H1 (cell line): ENCODE measurements at regions not wholly inside any gene's neighbourhood (a gene's known extent, or its start where the extent isn't known, plus 50 kb on each side); places are given as distances from the start of the nearest gene placed in this dataset.

ENCODE experiments used
- CTCF ChIA-PET: fragments of 300-600 bp; sonication (Branson Sonifier 250); formaldehyde crosslinking; loops from one replicate; lab custom pipeline; 2021; ENCODE audit not compliant: partially characterized antibody; lab: Charles Lee
- POLR2A ChIA-PET: fragments of 300-600 bp; sonication (Branson Sonifier 250); formaldehyde crosslinking; loops from one replicate; lab custom pipeline; 2021; ENCODE audit warnings: inconsistent platforms; ENCODE audit not compliant: partially characterized antibody; lab: Charles Lee
- DNase-seq, 2 experiments: peaks; one replicate each; pipeline versions ENCODE4 v3.0.0 to v3.0.0-alpha.2; 2010 to 2022; ENCODE audit warnings: low spot score in 2 of 2, low read depth in 1 of 2, mixed read lengths in 1 of 2
- FAIRE-seq: peaks from 2 replicates; lab custom pipeline; 2011; peaks lifted over from hg19 to GRCh38; lab: Jason Lieb, UNC
- H2AFZ ChIP-seq: 2 replicates; pipeline ENCODE4 v1.8.1; 2012; ENCODE audit warnings: low read length, inconsistent platforms
- H2AK5ac ChIP-seq: 2 replicates; pipeline ENCODE4 v1.6.1; 2013; ENCODE audit warnings: low read depth, low read length
- H2BK120ac ChIP-seq: replicated peaks from 2 replicates; pipeline ENCODE3; 2013; ENCODE audit warnings: low read depth, low read length, inconsistent platforms
- H2BK12ac ChIP-seq: 2 replicates; pipeline ENCODE4 v1.6.1; 2013; ENCODE audit warnings: low read depth, low read length
- H2BK15ac ChIP-seq: 2 replicates; pipeline ENCODE4 v1.6.1; 2013; ENCODE audit warnings: low read length
- H2BK20ac ChIP-seq: 2 replicates; pipeline ENCODE4 v1.6.1; 2013; ENCODE audit warnings: low read length
- H2BK5ac ChIP-seq: 2 replicates; pipeline ENCODE4 v1.6.1; 2013; ENCODE audit warnings: low read depth, low read length
- H3K14ac ChIP-seq: 2 replicates; pipeline ENCODE4 v1.6.1; 2013; ENCODE audit warnings: inconsistent platforms; ENCODE audit not compliant: insufficient read length
- H3K18ac ChIP-seq: 2 replicates; pipeline ENCODE4 v1.6.1; 2013; ENCODE audit warnings: low read length; ENCODE audit errors: extremely low read depth
- H3K23ac ChIP-seq: 2 replicates; pipeline ENCODE4 v1.6.1; 2013; ENCODE audit warnings: inconsistent platforms; ENCODE audit not compliant: insufficient read length
- H3K23me2 ChIP-seq: 2 replicates; pipeline ENCODE4 v1.6.1; 2013; ENCODE audit warnings: low read depth, low read length
- H3K27ac ChIP-seq: 2 replicates; pipeline ENCODE4 v1.6.1; 2011; ENCODE audit warnings: low read depth, low read length, inconsistent platforms
- H3K27me3 ChIP-seq, 4 experiments: replicated peaks in 1 of 4; 1 replicate in 1 of 4; 2 replicates in 3 of 4; pipeline versions ENCODE4 v1.6.1 to v1.8.1; 2011 to 2013; ENCODE audit warnings: low read length in 3 of 4, mild to moderate bottlenecking in 3 of 4, inconsistent platforms in 2 of 4, mixed read lengths in 2 of 4, moderate library complexity in 1 of 4; ENCODE audit not compliant: control insufficient read depth in 3 of 4, insufficient read depth in 3 of 4; ENCODE audit errors: extremely low read depth in 1 of 4
- H3K36me3 ChIP-seq, 4 experiments: 2 replicates each; pipeline versions ENCODE4 v1.6.1 to v1.8.1; 2011 to 2013; ENCODE audit warnings: mild to moderate bottlenecking in 4 of 4, low read length in 3 of 4, moderate library complexity in 2 of 4, control low read depth in 1 of 4, inconsistent platforms in 1 of 4; ENCODE audit not compliant: insufficient read depth in 4 of 4, control insufficient read depth in 2 of 4
- H3K4ac ChIP-seq: replicated peaks from 2 replicates; pipeline ENCODE3; 2013; ENCODE audit warnings: low read length, low read depth, mixed read lengths, inconsistent platforms; ENCODE audit not compliant: insufficient read length
- H3K4me1 ChIP-seq, 4 experiments: replicated peaks in 1 of 4; 1 replicate in 1 of 4; 2 replicates in 3 of 4; pipeline versions ENCODE4 v1.6.1 to v1.8.1; 2011 to 2013; ENCODE audit warnings: low read length in 3 of 4, inconsistent platforms in 2 of 4, mixed read lengths in 1 of 4; ENCODE audit not compliant: insufficient read depth in 4 of 4, control insufficient read depth in 3 of 4
- H3K4me2 ChIP-seq, 2 experiments: 2 replicates each; pipeline versions ENCODE4 v1.6.1 to v1.8.1; 2011 to 2013; ENCODE audit warnings: low read depth in 2 of 2, low read length in 2 of 2, control low read depth in 1 of 2, inconsistent platforms in 1 of 2, mild to moderate bottlenecking in 1 of 2; ENCODE audit not compliant: insufficient read depth in 1 of 2
- H3K4me3 ChIP-seq, 4 experiments: fragments of 200-600, 300-600 bp in 1 of 4; sonication (generic), shearing (Covaris generic), sonication (Bioruptor Twin) in 1 of 4; 2 replicates each; pipeline versions ENCODE4 v1.5.1 to v1.8.1; 2011 to 2016; ENCODE audit warnings: low read length in 4 of 4, low read depth in 3 of 4, control low read depth in 2 of 4, inconsistent platforms in 2 of 4, mild to moderate bottlenecking in 2 of 4, mixed read lengths in 1 of 4, moderate library complexity in 1 of 4; ENCODE audit not compliant: insufficient read depth in 2 of 4; ENCODE audit errors: extremely low read depth in 1 of 4
- H3K56ac ChIP-seq: replicated peaks from 2 replicates; pipeline ENCODE3; 2013; ENCODE audit warnings: low read depth, mild to moderate bottlenecking, mixed read lengths, low read length, inconsistent platforms; ENCODE audit not compliant: insufficient read length
- H3K79me1 ChIP-seq: 2 replicates; pipeline ENCODE4 v1.6.1; 2013; ENCODE audit warnings: low read depth, low read length, control low read depth
- H3K79me2 ChIP-seq, 2 experiments: 2 replicates each; pipeline versions ENCODE4 v1.6.1 to v1.8.1; 2012 to 2013; ENCODE audit warnings: low read length in 2 of 2, mild to moderate bottlenecking in 2 of 2, inconsistent platforms in 1 of 2; ENCODE audit not compliant: insufficient read depth in 2 of 2, control insufficient read depth in 1 of 2
- H3K9ac ChIP-seq, 4 experiments: replicated peaks in 1 of 4; 1 replicate in 1 of 4; 2 replicates in 3 of 4; pipeline versions ENCODE4 v1.6.1 to v1.8.1; 2011 to 2013; ENCODE audit warnings: low read depth in 3 of 4, low read length in 3 of 4, control low read depth in 2 of 4, mild to moderate bottlenecking in 2 of 4, moderate library complexity in 2 of 4, inconsistent platforms in 1 of 4; ENCODE audit errors: extremely low read depth in 1 of 4
- H3K9me3 ChIP-seq, 2 experiments: 2 replicates each; pipeline versions ENCODE4 v1.6.1 to v1.8.1; 2012 to 2013; ENCODE audit warnings: mild to moderate bottlenecking in 2 of 2, moderate library complexity in 2 of 2, control low read depth in 1 of 2, inconsistent platforms in 1 of 2, low read depth in 1 of 2, low read length in 1 of 2, mixed read lengths in 1 of 2; ENCODE audit not compliant: insufficient read depth in 2 of 2
- H4K20me1 ChIP-seq, 2 experiments: replicated peaks in 1 of 2; 2 replicates each; pipeline versions ENCODE3 to v1.8.1; 2011 to 2013; ENCODE audit warnings: inconsistent platforms in 2 of 2, low read length in 2 of 2, mild to moderate bottlenecking in 1 of 2; ENCODE audit not compliant: insufficient read depth in 2 of 2, control insufficient read depth in 1 of 2
- H4K5ac ChIP-seq: 2 replicates; pipeline ENCODE4 v1.6.1; 2013; ENCODE audit warnings: low read length, low read depth, mixed read lengths, inconsistent platforms; ENCODE audit not compliant: insufficient read length
- H4K8ac ChIP-seq: 2 replicates; pipeline ENCODE4 v1.8.0; 2013; ENCODE audit warnings: mild to moderate bottlenecking, moderate library complexity, low read length, inconsistent platforms; ENCODE audit not compliant: insufficient read depth; ENCODE audit errors: extremely low read depth
- H4K91ac ChIP-seq: replicated peaks from 2 replicates; pipeline ENCODE3; 2013; ENCODE audit warnings: low read length, mixed read lengths, inconsistent platforms; ENCODE audit not compliant: insufficient read length
- CBX5 ChIP-seq: fragments of 300-800, 300-1000 bp; sonication (generic); IDR thresholded peaks from 2 replicates; pipeline ENCODE4 v1.7.1; 2016; ENCODE audit warnings: antibody characterized with exemption, low read length, low read depth
- CBX8 ChIP-seq: fragments of 300-800, 300-1000 bp; sonication (generic); IDR thresholded peaks from 2 replicates; pipeline ENCODE4 v1.7.1; 2016; ENCODE audit warnings: low read depth, low read length, borderline replicate concordance
- CHD1 ChIP-seq: IDR thresholded peaks from 2 replicates; pipeline ENCODE4 v1.6.1; 2012; ENCODE audit warnings: low read depth, low read length, improper control_type of control experiment
- FOSL1 ChIP-seq: IDR thresholded peaks from 2 replicates; pipeline ENCODE4 v1.6.1; 2011; ENCODE audit warnings: mild to moderate bottlenecking, low read depth, low read length, moderate library complexity; ENCODE audit not compliant: insufficient read depth
- GABPA ChIP-seq: IDR thresholded peaks from 2 replicates; pipeline ENCODE4 v1.6.1; 2011; ENCODE audit warnings: mild to moderate bottlenecking, low read length, moderate library complexity, borderline replicate concordance; ENCODE audit not compliant: insufficient read depth
- HDAC2 ChIP-seq, 2 experiments: fragments of 300-600 bp in 1 of 2; sonication (generic) in 1 of 2; IDR thresholded peaks; 2 replicates each; pipeline ENCODE4 v1.6.1; 2011 to 2012; ENCODE audit warnings: low read depth in 2 of 2, low read length in 2 of 2, mild to moderate bottlenecking in 2 of 2, moderate library complexity in 2 of 2, borderline replicate concordance in 1 of 2, inconsistent platforms in 1 of 2
- MAX ChIP-seq: IDR thresholded peaks from 2 replicates; pipeline ENCODE4 v1.6.1; 2012; ENCODE audit warnings: inconsistent platforms
- NRF1 ChIP-seq: IDR thresholded peaks from 2 replicates; pipeline ENCODE4 v1.6.1; 2011; ENCODE audit warnings: mild to moderate bottlenecking, low read depth, low read length, improper control_type of control experiment
- PHF8 ChIP-seq: fragments of 200-600 bp; sonication (generic); conservative IDR thresholded peaks from 2 replicates; pipeline ENCODE4 v1.7.1; 2012; ENCODE audit warnings: low read depth, mild to moderate bottlenecking, inconsistent platforms, low read length, moderate library complexity
- POU5F1 ChIP-seq: IDR thresholded peaks from 2 replicates; pipeline ENCODE4 v1.6.1; 2011; ENCODE audit warnings: low read depth, mild to moderate bottlenecking, low read length, moderate library complexity
- RXRA ChIP-seq: IDR thresholded peaks from 2 replicates; pipeline ENCODE4 v1.6.1; 2011; ENCODE audit warnings: low read depth, mild to moderate bottlenecking, low read length, moderate library complexity; ENCODE audit not compliant: insufficient read depth
- TCF12 ChIP-seq: IDR thresholded peaks from 2 replicates; pipeline ENCODE4 v1.6.1; 2011; ENCODE audit warnings: low read depth, mild to moderate bottlenecking, low read length
- YY1 ChIP-seq: IDR thresholded peaks from 2 replicates; pipeline ENCODE4 v1.6.1; 2011; ENCODE audit warnings: low read depth, mild to moderate bottlenecking, low read length
- WGBS, 2 experiments: shearing (Covaris generic) in 1 of 2; methylation state at CpG; one replicate each; pipeline versions ENCODE4 v1.1.6 to v1.1.7; 2013 to 2015; ENCODE audit warnings: low lambda C conversion rate in 2 of 2, mixed read lengths in 2 of 2, inconsistent platforms in 1 of 2, low coverage in 1 of 2, missing lambda C conversion rate in 1 of 2; ENCODE audit not compliant: insufficient replicate concordance in 2 of 2, insufficient coverage in 1 of 2, insufficient read length in 1 of 2; ENCODE audit errors: extremely low coverage in 1 of 2, missing lambda C conversion rate in 1 of 2; 5-methylcytosine and 5-hydroxymethylcytosine counted together
- TF ChIP-seq, protein P1 (sequence below): IDR thresholded peaks from 2 replicates; pipeline ENCODE4 v1.6.1; 2012; ENCODE audit warnings: inconsistent platforms

GRCh38 chr4:115374621-115375020, 261.2 kb upstream of the NDST4 start:
- H3K27ac ChIP-seq: no peak overlapping the region
- H3K18ac ChIP-seq: no peak overlapping the region
- no peak overlapping the region for H3K23ac ChIP-seq
- H3K4me2 ChIP-seq: no peak overlapping the region
- POLR2A ChIA-PET: no interaction called here
- H2BK12ac ChIP-seq: no peak overlapping the region
- FAIRE-seq (no peak), DNase-seq (no peak)
- no peak overlapping the region for H3K14ac ChIP-seq
- no peak overlapping the region for H2BK120ac ChIP-seq
- no peak overlapping the region for H2BK15ac ChIP-seq
- 94% methylated on average over 4 of the region's 4 CpGs; no CpG with 5 or more reads in 1 of the 2 experiments for WGBS, 2 experiments
- no peaks in the 10 kb centered on the region for H3K36me3 ChIP-seq
- H4K91ac ChIP-seq: no peak overlapping the region
- H3K79me1 ChIP-seq: no peaks in the 10 kb centered on the region
- no peak overlapping the region for H2BK5ac ChIP-seq
- no peak overlapping the region for H2AK5ac ChIP-seq
- no peaks in the 10 kb centered on the region for H3K23me2 ChIP-seq
- no peaks in the 10 kb centered on the region for H3K9me3 ChIP-seq
- no peaks in the 10 kb centered on the region for H3K4me1 ChIP-seq
- no peaks in the 10 kb centered on the region for H3K27me3 ChIP-seq
- H4K5ac ChIP-seq: no peak overlapping the region
- H3K9ac ChIP-seq: no peak overlapping the region
- H3K4ac ChIP-seq: no peak overlapping the region
- H4K8ac ChIP-seq: no peak overlapping the region
- no peak overlapping the region for H3K56ac ChIP-seq
- no peaks in the 10 kb centered on the region for H3K79me2 ChIP-seq
- CTCF ChIA-PET: no interaction called here
- H4K20me1 ChIP-seq: no peaks in the 10 kb centered on the region
- H3K4me3 ChIP-seq: no peak overlapping the region
- H2BK20ac ChIP-seq: no peak overlapping the region
- H2AFZ ChIP-seq: no peak overlapping the region
- TF ChIP-seq YY1 (no peak), GABPA (no peak), FOSL1 (no peak), TCF12 (no peak), NRF1 (no peak), CHD1 (no peak), RXRA (no peak), HDAC2 (IDR thresholded peaks at IDR 0.05; ENCODE audit: borderline replicate concordance in 1 of 2, low read depth in 2 of 2, low read length in 2 of 2) (no peak), CBX8 (no peak), MAX (no peak), PHF8 (no peak), CBX5 (no peak), POU5F1 (no peak)
- TF ChIP-seq, protein P1, sequence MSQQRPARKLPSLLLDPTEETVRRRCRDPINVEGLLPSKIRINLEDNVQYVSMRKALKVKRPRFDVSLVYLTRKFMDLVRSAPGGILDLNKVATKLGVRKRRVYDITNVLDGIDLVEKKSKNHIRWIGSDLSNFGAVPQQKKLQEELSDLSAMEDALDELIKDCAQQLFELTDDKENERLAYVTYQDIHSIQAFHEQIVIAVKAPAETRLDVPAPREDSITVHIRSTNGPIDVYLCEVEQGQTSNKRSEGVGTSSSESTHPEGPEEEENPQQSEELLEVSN: no peak
